Heart right ventricle (tissue), 16 donors: ENCODE measurements at regions not wholly inside any gene's neighbourhood (a gene's known extent, or its start where the extent isn't known, plus 50 kb on each side); places are given as distances from the start of the nearest gene placed in this dataset.
"Not testable (repeated sequence)": the region's sequence is repeated elsewhere in the genome, so short reads cannot be mapped to it uniquely, and the experiment has no call there.

Experiments used
- ATAC-seq, 8 donors: fragments of 200-7000 bp; cut with Tn5 transposase; one replicate each; pipeline ENCODE4 v1.9.1; 2020; ENCODE audit warnings: mild to moderate bottlenecking in 8 of 8, moderate library complexity in 8 of 8, moderate number of reproducible peaks in 1 of 8
- DNase-seq, 2 donors: peaks; one replicate each; pipeline ENCODE4 v3.0.0-alpha.2; 2020
- H3K27ac ChIP-seq, 10 donors: fragments of 200-600 bp; sonication (generic) in 2 of 10; one replicate each; pipeline versions ENCODE4 v1.5.0 to v1.8.0; 2020 to 2022; ENCODE audit warnings: mild to moderate bottlenecking in 3 of 10
- H3K27me3 ChIP-seq, 7 donors: fragments of 200-600 bp; one replicate each; pipeline ENCODE4 v1.8.0; 2021 to 2022; ENCODE audit warnings: mild to moderate bottlenecking in 2 of 7
- H3K36me3 ChIP-seq, 9 donors: fragments of 200-600 bp; sonication (generic) in 1 of 9; one replicate each; pipeline versions ENCODE4 v1.5.0 to v1.8.0; 2020 to 2022; ENCODE audit warnings: mild to moderate bottlenecking in 2 of 9
- H3K4me1 ChIP-seq, 9 donors: fragments of 200-600 bp; sonication (generic) in 1 of 9; one replicate each; pipeline versions ENCODE4 v1.5.0 to v1.8.0; 2020 to 2022; ENCODE audit warnings: mild to moderate bottlenecking in 4 of 9
- H3K4me3 ChIP-seq, 10 donors: fragments of 200-600 bp; sonication (generic) in 2 of 10; one replicate each; pipeline versions ENCODE4 v1.5.0 to v1.8.0; 2020 to 2022; ENCODE audit warnings: mild to moderate bottlenecking in 7 of 10, moderate library complexity in 2 of 10
- H3K9me3 ChIP-seq, 11 donors: fragments of 200-600 bp in 10 of 11; sonication (generic) in 2 of 11; one replicate each; pipeline versions ENCODE4 v1.5.0 to v1.8.0; 2013 to 2022; ENCODE audit warnings: mild to moderate bottlenecking in 2 of 11, control low read depth in 1 of 11, moderate library complexity in 1 of 11
- WGBS, 2 donors: extraction: QIAGEN DNeasy Blood & Tissue Kit; methylation state at CpG; one replicate each; pipeline ENCODE4 v1.1.7; 2013; ENCODE audit warnings: inconsistent platforms in 1 of 2; 5-methylcytosine and 5-hydroxymethylcytosine counted together
- intact Hi-C, 10 donors: fragments of 100-400 bp; cut with DNase I; formaldehyde crosslinking; loops; one replicate each; pipeline versions ENCODE4 v1.11.1 to v1.14.2; 2022
- TF ChIP-seq, protein P1 (sequence below), 9 donors: fragments of 200-600 bp; sonication (generic) in 2 of 9; IDR thresholded peaks; one replicate each; pipeline versions ENCODE4 v1.5.0 to v1.8.0; 2021 to 2022; ENCODE audit warnings: antibody characterized with exemption in 9 of 9, mild to moderate bottlenecking in 5 of 9, moderate library complexity in 1 of 9
- donor health status: Arrhythmogenic right ventricular cardiomyopathy.
- donor health status: ischemic (EF 13 %, LVEDD 7.1; RV severe dilation, severe dysfunction).
- donor health status: healthy with polysubstance abuse.
- donor health status: DM: no; HTN: yes; CAD: no.
- donor health status: DM: no; HTN: no; CAD: no.
- donor health status: ischemic (EF 25% LVEDD 6.9; RV normal size, moderate dysfunction).
- donor health status: ischemic (EF 25% LVEDD 5.7; RV mildly dilated, moderate dysfunction).
- donor health status: healthy.
- donor health status: DM: yes; HTN: yes; CAD: no.
- donor health status: Ischemic cardiomyopathy.
- donor health status: ischemic (EF 35%, LVEDD 5.7; RV mildly dilated, moderate dysfunction).
- donor health status: nonischemic (EF 11% LVEDD 7.7; RV severe dilation, severe dysfunction).
- donor health status: DM: yes; HTN: yes; CAD: no.
- donor health status: PGD.
- donor health status: ischemic (EF 29% LVEDD 5.4; RV normal size, mild dysfunction).
- donor health status: nonischemic (EF 23%, LVEDD 6.1; RV moderate dilation, normal function).

DNA sequence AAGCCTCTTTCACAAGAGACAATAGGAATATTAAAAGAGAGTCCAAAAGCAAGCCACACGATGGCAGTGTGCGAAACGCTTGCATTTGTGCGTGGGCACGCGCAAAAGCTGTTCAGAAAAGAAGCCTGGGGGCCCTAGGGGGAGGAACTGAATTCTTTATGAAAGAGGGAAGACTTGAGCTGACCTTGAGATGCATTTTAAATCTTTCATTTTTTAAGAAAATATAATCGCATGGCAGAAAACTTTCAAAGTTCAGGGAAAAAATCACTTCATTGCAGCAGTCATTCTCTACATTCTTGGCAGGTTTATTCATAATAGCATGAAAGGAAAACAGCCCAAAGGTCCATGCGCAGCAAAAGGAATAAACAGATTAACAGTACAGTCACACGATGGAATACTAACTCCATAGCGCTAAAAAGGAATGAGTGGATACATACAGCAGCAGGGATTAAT, 206.5 kb upstream of the PRKCQ start:
- TF ChIP-seq, protein P1, sequence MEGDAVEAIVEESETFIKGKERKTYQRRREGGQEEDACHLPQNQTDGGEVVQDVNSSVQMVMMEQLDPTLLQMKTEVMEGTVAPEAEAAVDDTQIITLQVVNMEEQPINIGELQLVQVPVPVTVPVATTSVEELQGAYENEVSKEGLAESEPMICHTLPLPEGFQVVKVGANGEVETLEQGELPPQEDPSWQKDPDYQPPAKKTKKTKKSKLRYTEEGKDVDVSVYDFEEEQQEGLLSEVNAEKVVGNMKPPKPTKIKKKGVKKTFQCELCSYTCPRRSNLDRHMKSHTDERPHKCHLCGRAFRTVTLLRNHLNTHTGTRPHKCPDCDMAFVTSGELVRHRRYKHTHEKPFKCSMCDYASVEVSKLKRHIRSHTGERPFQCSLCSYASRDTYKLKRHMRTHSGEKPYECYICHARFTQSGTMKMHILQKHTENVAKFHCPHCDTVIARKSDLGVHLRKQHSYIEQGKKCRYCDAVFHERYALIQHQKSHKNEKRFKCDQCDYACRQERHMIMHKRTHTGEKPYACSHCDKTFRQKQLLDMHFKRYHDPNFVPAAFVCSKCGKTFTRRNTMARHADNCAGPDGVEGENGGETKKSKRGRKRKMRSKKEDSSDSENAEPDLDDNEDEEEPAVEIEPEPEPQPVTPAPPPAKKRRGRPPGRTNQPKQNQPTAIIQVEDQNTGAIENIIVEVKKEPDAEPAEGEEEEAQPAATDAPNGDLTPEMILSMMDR (IDR thresholded peaks at IDR 0.05), result peak in 6 of 9 donors; percentile 29 to 48 (median 42)
- H3K27ac ChIP-seq, result no peak overlapping the region
- 37 to 39% methylated on average over 10 of the region's 10 CpGs for WGBS, 2 donors
- peaks cover 0 to 20% (median 0%) of the 10 kb centered on the region in 7 donors for H3K27me3 ChIP-seq
- H3K9me3 ChIP-seq, result no peaks in the 10 kb centered on the region
- no peak overlapping the region for H3K4me3 ChIP-seq
- ATAC-seq (peak in 1 of 8 donors; percentile 55), DNase-seq (no peak)
- peaks cover 0 to 10% (median 0%) of the 10 kb centered on the region in 9 donors for H3K4me1 ChIP-seq
- H3K36me3 ChIP-seq, result no peaks in the 10 kb centered on the region
- intact Hi-C loops, result loop anchor here in 4 of 10 donors (5.0 to 10.0 kb wide), 3 partner anchors 626 to 631 kb away; partner anchors contain the start of gene SFMBT2 (in 3 of the 4)

DNA sequence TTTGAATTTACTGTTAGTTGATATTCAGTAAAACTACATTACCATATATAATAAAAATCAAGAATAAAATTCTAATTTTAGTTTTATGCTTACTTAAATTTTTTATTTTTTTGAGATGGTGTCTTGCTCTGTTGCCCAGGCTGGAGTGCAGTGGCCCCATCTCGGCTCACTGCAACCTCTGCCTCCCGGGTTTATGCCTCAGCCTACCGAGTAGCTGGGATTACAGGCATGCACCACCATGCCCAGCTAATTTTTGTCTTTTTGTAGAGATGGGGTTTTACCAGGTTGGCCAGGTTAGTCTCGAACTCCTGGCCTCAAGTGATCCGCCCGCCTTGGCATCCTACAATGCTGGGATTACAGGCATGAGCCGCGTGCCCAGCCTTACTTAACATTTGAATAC, 204.4 kb upstream of the PRKCQ start:
- H3K36me3 ChIP-seq, ATAC-seq, H3K27ac ChIP-seq, H3K4me3 ChIP-seq, H3K4me1 ChIP-seq, DNase-seq, H3K9me3 ChIP-seq: not testable (repeated sequence)
- intact Hi-C loops, result loop anchor here in 2 of 10 donors (10.0 kb wide), 1 partner anchor 630 kb away; the partner anchor contains the start of gene SFMBT2 (in 2 of the 2)
- H3K27me3 ChIP-seq, result peaks cover 0 to 14% (median 0%) of the 10 kb centered on the region in 7 donors
- WGBS, 2 donors, result 92 to 95% methylated on average over 8 of the region's 8 CpGs

DNA sequence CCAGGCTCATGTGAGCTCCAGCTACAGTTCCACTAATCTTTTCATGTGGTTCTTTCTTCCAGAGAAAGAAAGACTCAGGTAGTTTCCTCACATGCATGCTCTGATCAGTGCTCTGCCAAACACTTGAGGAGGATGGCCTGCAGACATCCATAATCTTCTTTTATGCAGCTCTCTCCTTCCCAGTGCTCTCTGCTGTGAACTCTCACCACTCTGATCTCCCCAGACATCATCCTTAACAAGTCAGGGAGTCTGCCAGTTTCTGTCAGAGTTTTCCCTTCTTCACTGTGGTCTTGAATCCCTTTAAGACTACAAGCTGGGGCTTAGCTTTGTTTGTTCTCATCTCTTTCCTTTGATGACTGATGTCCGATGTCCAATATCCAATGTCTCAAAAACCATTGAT, 203.4 kb upstream of the PRKCQ start:
- ATAC-seq (no peak), DNase-seq (no peak)
- WGBS, 2 donors, result 96 to 100% methylated on average over 1 of the region's 1 CpG
- TF ChIP-seq, protein P1 (IDR thresholded peaks at IDR 0.05), result no peak
- no peak overlapping the region for H3K4me3 ChIP-seq
- no peaks in the 10 kb centered on the region for H3K9me3 ChIP-seq
- peaks cover 0 to 14% (median 0%) of the 10 kb centered on the region in 7 donors for H3K27me3 ChIP-seq
- H3K4me1 ChIP-seq, result peaks cover 0 to 10% (median 0%) of the 10 kb centered on the region in 9 donors
- intact Hi-C loops, result loop anchor here in 2 of 10 donors (10.0 kb wide), 1 partner anchor 631 kb away; the partner anchor contains the start of gene SFMBT2 (in 2 of the 2)
- H3K27ac ChIP-seq, result no peak overlapping the region
- H3K36me3 ChIP-seq, result no peaks in the 10 kb centered on the region

DNA sequence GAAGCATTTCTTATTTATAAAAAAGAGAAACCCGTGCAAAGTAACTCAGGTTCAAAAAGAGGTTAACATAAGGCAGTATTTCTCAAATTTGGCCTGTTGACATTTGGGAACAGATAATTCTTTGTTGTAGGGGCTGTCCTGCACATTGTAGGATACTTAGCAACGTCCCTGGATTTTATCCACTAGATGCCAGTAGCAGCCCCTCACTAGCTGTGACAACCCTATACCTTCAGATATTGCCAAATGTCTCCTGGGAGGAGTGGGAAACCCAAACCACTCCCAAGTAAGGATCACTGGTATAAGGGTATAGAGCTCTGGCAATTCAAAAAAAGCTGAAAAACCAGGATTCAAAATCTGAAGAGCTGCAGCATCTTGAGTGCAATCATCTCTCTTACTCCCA, 202.3 kb upstream of the PRKCQ start:
- TF ChIP-seq, protein P1 (IDR thresholded peaks at IDR 0.05), result no peak
- peaks cover 0 to 10% (median 0%) of the 10 kb centered on the region in 9 donors for H3K4me1 ChIP-seq
- WGBS, 2 donors, result 30 to 35% methylated on average over 2 of the region's 2 CpGs
- no peak overlapping the region for H3K4me3 ChIP-seq
- ATAC-seq (no peak), DNase-seq (no peak)
- no peaks in the 10 kb centered on the region for H3K9me3 ChIP-seq
- H3K27ac ChIP-seq, result no peak overlapping the region
- no peaks in the 10 kb centered on the region for H3K36me3 ChIP-seq
- peaks cover 0 to 15% (median 2%) of the 10 kb centered on the region in 7 donors for H3K27me3 ChIP-seq
- intact Hi-C loops, result loop anchor here in 2 of 10 donors (10.0 kb wide), 1 partner anchor 632 kb away; the partner anchor contains the start of gene SFMBT2 (in 2 of the 2)
